IMR-90 (cell line): ENCODE measurements at regions not wholly inside any gene's neighbourhood (a gene's known extent, or its start where the extent isn't known, plus 50 kb on each side); places are given as distances from the start of the nearest gene placed in this dataset.
"Not testable (repeated sequence)": the region's sequence is repeated elsewhere in the genome, so short reads cannot be mapped to it uniquely, and the experiment has no call there.

ENCODE experiments used
- ATAC-seq: fragments of 200-7000 bp; cut with Tn5 transposase; 2 replicates; pipeline ENCODE4 v1.9.1; 2020; ENCODE audit warnings: low read depth, mild to moderate bottlenecking, moderate library complexity
- BruUV-seq: library from RNA; stranded (reverse); fragments of 400-500 nt; replicated peaks from 2 replicates; lab custom pipeline; 2021; lab: Mats Ljungman, UMichigan
- CTCF ChIA-PET: fragments of 300-600 bp; formaldehyde crosslinking; extraction: SDS; loops from one replicate; lab custom pipeline; 2021; ENCODE audit warnings: antibody characterized with exemption; lab: Yijun Ruan, JAX
- POLR2A ChIA-PET: fragments of 300-600 bp; sonication (Branson Sonifier 250); formaldehyde crosslinking; loops from one replicate; lab custom pipeline; 2022; ENCODE audit warnings: antibody characterized with exemption; ENCODE audit not compliant: unreplicated experiment; lab: Charles Lee
- DNase-seq: peaks from one replicate; pipeline ENCODE4 v3.0.0; 2013
- H2AFZ ChIP-seq: replicated peaks from 2 replicates; pipeline ENCODE3; 2013; ENCODE audit warnings: low read length, mild to moderate bottlenecking; ENCODE audit not compliant: poor library complexity
- H2AK5ac ChIP-seq: 2 replicates; pipeline ENCODE4 v1.6.1; 2013; ENCODE audit warnings: low read depth, low read length, inconsistent platforms
- H2AK9ac ChIP-seq: replicated peaks from 2 replicates; pipeline ENCODE3; 2013; ENCODE audit warnings: mild to moderate bottlenecking, low read depth, low read length, moderate library complexity; ENCODE audit not compliant: poor library complexity
- H2BK120ac ChIP-seq: 2 replicates; pipeline ENCODE4 v1.6.1; 2013; ENCODE audit warnings: low read depth, low read length, inconsistent platforms
- H2BK15ac ChIP-seq: 3 replicates; pipeline ENCODE4 v1.6.1; 2013; ENCODE audit warnings: low read depth, low read length, inconsistent platforms
- H2BK20ac ChIP-seq: 2 replicates; pipeline ENCODE4 v1.6.1; 2013; ENCODE audit warnings: low read depth, mild to moderate bottlenecking, inconsistent platforms, low read length, moderate library complexity
- H2BK5ac ChIP-seq: 2 replicates; pipeline ENCODE4 v1.6.1; 2013; ENCODE audit warnings: mild to moderate bottlenecking, low read depth, low read length, inconsistent platforms; ENCODE audit not compliant: poor library complexity, severe bottlenecking
- H3K14ac ChIP-seq: replicated peaks from 2 replicates; pipeline ENCODE4 v1.6.1; 2013; ENCODE audit warnings: low read depth, low read length, inconsistent platforms
- H3K18ac ChIP-seq: 2 replicates; pipeline ENCODE4 v1.6.1; 2013; ENCODE audit warnings: low read depth, low read length, control low read depth
- H3K23ac ChIP-seq: 2 replicates; pipeline ENCODE4 v1.6.1; 2013; ENCODE audit warnings: low read depth, low read length, inconsistent platforms
- H3K27ac ChIP-seq: 2 replicates; pipeline ENCODE4 v1.5.1; 2013; ENCODE audit warnings: mild to moderate bottlenecking, control low read depth, low read length; ENCODE audit not compliant: insufficient read depth
- H3K27me3 ChIP-seq: 2 replicates; pipeline ENCODE4 v1.6.1; 2013; ENCODE audit warnings: low read length; ENCODE audit not compliant: control insufficient read depth, insufficient read depth
- H3K36me3 ChIP-seq: 2 replicates; pipeline ENCODE4 v1.6.1; 2013; ENCODE audit warnings: low read length, mixed read lengths; ENCODE audit not compliant: control insufficient read depth, insufficient read depth
- H3K4ac ChIP-seq: 2 replicates; pipeline ENCODE4 v1.6.1; 2013; ENCODE audit warnings: low read depth, low read length, inconsistent platforms
- H3K4me1 ChIP-seq: 2 replicates; pipeline ENCODE4 v1.6.1; 2013; ENCODE audit warnings: low read length, mixed read lengths; ENCODE audit not compliant: control insufficient read depth, insufficient read depth
- H3K4me2 ChIP-seq: 2 replicates; pipeline ENCODE4 v1.6.1; 2013; ENCODE audit warnings: low read depth, mild to moderate bottlenecking, control low read depth, low read length, moderate library complexity
- H3K4me3 ChIP-seq: 2 replicates; pipeline ENCODE4 v1.5.1; 2013; ENCODE audit warnings: low read depth, mild to moderate bottlenecking, control low read depth, low read length, moderate library complexity; ENCODE audit not compliant: insufficient read depth
- H3K56ac ChIP-seq: 2 replicates; pipeline ENCODE4 v1.6.1; 2013; ENCODE audit warnings: low read length, inconsistent platforms; ENCODE audit not compliant: insufficient read depth; ENCODE audit errors: extremely low read depth
- H3K79me1 ChIP-seq, 2 experiments: 2 replicates each; pipeline ENCODE4 v1.6.1; 2013; ENCODE audit warnings: low read length in 2 of 2, inconsistent platforms in 1 of 2, low read depth in 1 of 2
- H3K9ac ChIP-seq: 2 replicates; pipeline ENCODE4 v1.6.1; 2013; ENCODE audit warnings: low read depth, low read length, control low read depth
- H3K9me1 ChIP-seq: 2 replicates; pipeline ENCODE4 v1.6.1; 2013; ENCODE audit warnings: low read length, inconsistent platforms; ENCODE audit not compliant: insufficient read depth
- H3K9me3 ChIP-seq: 2 replicates; pipeline ENCODE4 v1.6.1; 2013; ENCODE audit warnings: low read length; ENCODE audit not compliant: control insufficient read depth, insufficient read depth
- H4K20me1 ChIP-seq: 2 replicates; pipeline ENCODE4 v1.6.1; 2013; ENCODE audit warnings: low read length, inconsistent platforms; ENCODE audit not compliant: insufficient read depth
- H4K5ac ChIP-seq: 2 replicates; pipeline ENCODE4 v1.6.1; 2013; ENCODE audit warnings: mild to moderate bottlenecking, low read depth, low read length, control low read depth
- H4K8ac ChIP-seq, 2 experiments: 2 replicates each; pipeline ENCODE4 v1.6.1; 2013; ENCODE audit warnings: low read depth in 2 of 2, low read length in 2 of 2, control low read depth in 1 of 2, inconsistent platforms in 1 of 2
- H4K91ac ChIP-seq: 2 replicates; pipeline ENCODE4 v1.6.1; 2013; ENCODE audit warnings: low read depth, low read length, inconsistent platforms; ENCODE audit not compliant: insufficient read depth
- WGBS, 2 experiments: methylation state at CpG; one replicate each; pipeline versions ENCODE4 v1.1.5 to v1.1.7; 2013; ENCODE audit warnings: missing lambda C conversion rate in 2 of 2; ENCODE audit not compliant: insufficient read length in 1 of 2; ENCODE audit errors: extremely low coverage in 2 of 2; 5-methylcytosine and 5-hydroxymethylcytosine counted together
- dilution Hi-C: fragments of 300-500 bp; cut with HindIII; formaldehyde crosslinking; loops from one replicate; pipeline ENCODE4 v1.14.3; 2018; ENCODE audit warnings: low sequenced_read_pairs; ENCODE audit not compliant: unreplicated experiment
- in situ Hi-C: fragments of 300-500 bp; cut with MboI; formaldehyde crosslinking; loops from 3 replicates; pipeline ENCODE4 v1.14.3; 2019; ENCODE audit warnings: low sequenced_read_pairs, inconsistent platforms, mixed read lengths
- intact Hi-C: fragments of 100-400 bp; cut with micrococcal nuclease; formaldehyde crosslinking; loops from 2 replicates; pipeline ENCODE4 v1.10.0; 2022

DNA sequence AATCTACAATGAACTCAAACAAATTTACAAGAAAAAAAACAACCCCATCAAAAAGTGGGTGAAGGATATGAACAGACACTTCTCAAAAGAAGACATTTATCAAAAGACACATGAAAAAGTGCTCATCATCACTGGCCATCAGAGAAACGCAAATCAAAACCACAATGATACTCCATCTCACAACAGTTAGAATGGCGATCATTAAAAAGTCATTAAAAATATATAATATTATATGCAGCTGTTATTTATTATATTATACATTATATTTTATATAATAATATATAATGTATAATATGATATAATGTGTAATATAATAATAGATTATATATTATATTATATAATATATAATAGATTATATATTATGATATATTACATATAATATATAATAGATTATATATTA, 1194.1 kb upstream of the SLC39A10 start:
- DNase-seq, H3K18ac ChIP-seq, H3K4ac ChIP-seq, H3K4me2 ChIP-seq, H3K36me3 ChIP-seq, in situ Hi-C loops, H4K91ac ChIP-seq, dilution Hi-C loops, H4K5ac ChIP-seq, intact Hi-C loops, H3K27me3 ChIP-seq, H3K14ac ChIP-seq, H2BK20ac ChIP-seq, CTCF ChIA-PET, H2AK5ac ChIP-seq, H2AFZ ChIP-seq, H4K8ac ChIP-seq, H3K4me3 ChIP-seq, H4K20me1 ChIP-seq, BruUV-seq, H2BK15ac ChIP-seq, H2AK9ac ChIP-seq, H2BK120ac ChIP-seq, POLR2A ChIA-PET, H3K79me1 ChIP-seq, H3K9me1 ChIP-seq, H3K23ac ChIP-seq, H3K9me3 ChIP-seq, H3K27ac ChIP-seq, H2BK5ac ChIP-seq, H3K56ac ChIP-seq, H3K4me1 ChIP-seq, ATAC-seq, H3K9ac ChIP-seq: not testable (repeated sequence)
- no CpG with 5 or more reads among the region's 2 CpGs for WGBS, 2 experiments
